ENCODE measurements at regions not wholly inside any gene's neighbourhood (a gene's known extent, or its start where the extent isn't known, plus 50 kb on each side); places are given as distances from the start of the nearest gene placed in this dataset.

DNA sequence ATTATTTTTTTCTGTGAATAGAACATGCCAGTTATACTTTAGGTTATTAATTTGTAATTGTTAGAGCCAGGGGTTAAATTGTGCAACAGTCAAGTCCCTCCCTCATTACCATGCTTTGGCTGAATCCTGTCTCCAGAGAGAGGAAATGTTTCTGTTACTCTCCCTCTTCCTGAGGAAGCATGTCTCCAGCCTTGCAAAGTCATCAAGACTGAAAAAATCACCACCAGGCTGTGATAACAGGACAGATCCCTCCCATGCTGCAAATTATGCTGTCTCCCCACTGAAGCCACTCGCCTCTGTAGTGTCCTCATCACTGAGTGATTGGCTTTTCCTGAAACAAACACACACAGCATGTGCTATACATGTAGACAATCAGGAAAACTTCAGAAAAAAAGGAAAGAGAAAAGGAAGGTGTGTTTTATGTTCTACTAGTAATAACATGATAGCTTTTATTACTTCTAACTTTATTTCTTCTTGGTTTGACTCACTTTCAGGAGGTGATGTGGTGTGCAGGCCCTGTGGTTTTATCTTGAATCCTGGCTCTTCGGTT, 290.0 kb upstream of the JAG1 start:
- TF ChIP-seq, protein P1, sequence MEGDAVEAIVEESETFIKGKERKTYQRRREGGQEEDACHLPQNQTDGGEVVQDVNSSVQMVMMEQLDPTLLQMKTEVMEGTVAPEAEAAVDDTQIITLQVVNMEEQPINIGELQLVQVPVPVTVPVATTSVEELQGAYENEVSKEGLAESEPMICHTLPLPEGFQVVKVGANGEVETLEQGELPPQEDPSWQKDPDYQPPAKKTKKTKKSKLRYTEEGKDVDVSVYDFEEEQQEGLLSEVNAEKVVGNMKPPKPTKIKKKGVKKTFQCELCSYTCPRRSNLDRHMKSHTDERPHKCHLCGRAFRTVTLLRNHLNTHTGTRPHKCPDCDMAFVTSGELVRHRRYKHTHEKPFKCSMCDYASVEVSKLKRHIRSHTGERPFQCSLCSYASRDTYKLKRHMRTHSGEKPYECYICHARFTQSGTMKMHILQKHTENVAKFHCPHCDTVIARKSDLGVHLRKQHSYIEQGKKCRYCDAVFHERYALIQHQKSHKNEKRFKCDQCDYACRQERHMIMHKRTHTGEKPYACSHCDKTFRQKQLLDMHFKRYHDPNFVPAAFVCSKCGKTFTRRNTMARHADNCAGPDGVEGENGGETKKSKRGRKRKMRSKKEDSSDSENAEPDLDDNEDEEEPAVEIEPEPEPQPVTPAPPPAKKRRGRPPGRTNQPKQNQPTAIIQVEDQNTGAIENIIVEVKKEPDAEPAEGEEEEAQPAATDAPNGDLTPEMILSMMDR (conservative IDR thresholded peaks at IDR 0.05; ENCODE audit: low read depth, low read length): no peak
- TF ChIP-seq, protein P2, sequence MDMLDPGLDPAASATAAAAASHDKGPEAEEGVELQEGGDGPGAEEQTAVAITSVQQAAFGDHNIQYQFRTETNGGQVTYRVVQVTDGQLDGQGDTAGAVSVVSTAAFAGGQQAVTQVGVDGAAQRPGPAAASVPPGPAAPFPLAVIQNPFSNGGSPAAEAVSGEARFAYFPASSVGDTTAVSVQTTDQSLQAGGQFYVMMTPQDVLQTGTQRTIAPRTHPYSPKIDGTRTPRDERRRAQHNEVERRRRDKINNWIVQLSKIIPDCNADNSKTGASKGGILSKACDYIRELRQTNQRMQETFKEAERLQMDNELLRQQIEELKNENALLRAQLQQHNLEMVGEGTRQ (IDR thresholded peaks at IDR 0.05; ENCODE audit: low read depth, low read length): no peak
- TF ChIP-seq CEBPB (IDR thresholded peaks at IDR 0.05; ENCODE audit: low read depth, low read length): no peak
- no peak for TF ChIP-seq MXI1 (IDR thresholded peaks at IDR 0.05; ENCODE audit: borderline replicate concordance, low read depth, low read length)
- no peak for TF ChIP-seq RAD21 (IDR thresholded peaks at IDR 0.05; ENCODE audit: low read length)
- no peak for TF ChIP-seq POLR2A (IDR thresholded peaks at IDR 0.05; ENCODE audit: low read depth, low read length)
